ENCODE measurements at regions not wholly inside any gene's neighbourhood (a gene's known extent, or its start where the extent isn't known, plus 50 kb on each side); places are given as distances from the start of the nearest gene placed in this dataset.

- Histone ChIP-seq H3K9me3 (peaks cover 0 to 6% of the 10 kb centered on the region in 2 donors), H3K4me3 (no peak overlapping the region), H3K27ac (no peak overlapping the region), H3K27me3 (peaks cover 0 to 10% of the 10 kb centered on the region in 2 donors), H3K4me1 (no peaks in the 10 kb centered on the region), H3K36me3 (no peaks in the 10 kb centered on the region)
- ATAC-seq (no peak), DNase-seq (peak in 1 of 4 donors; percentile 31)
- intact Hi-C loops (cut with DNase I): no loop called here
- no peak for TF ChIP-seq CTCF (IDR thresholded peaks at IDR 0.05)
Measured at GRCh38 chr14:101181446-101182313, 278.2 kb upstream of the RTL1 start.

GRCh38 chr14:101182476-101182875 lies 279.0 kb upstream of the RTL1 start:
- no peak for ATAC-seq
- no peaks in the 10 kb centered on the region for H3K4me1 ChIP-seq
- no peak overlapping the region for H3K4me3 ChIP-seq
- peak in 1 of 4 donors; percentile 12 for DNase-seq
- no peak for TF ChIP-seq CTCF (IDR thresholded peaks at IDR 0.05)
- peaks cover 0 to 10% of the 10 kb centered on the region in 2 donors for H3K27me3 ChIP-seq
- H3K27ac ChIP-seq: no peak overlapping the region
- intact Hi-C loops (cut with DNase I): no loop called here
- H3K36me3 ChIP-seq: no peaks in the 10 kb centered on the region
- peaks cover 0 to 6% of the 10 kb centered on the region in 2 donors for H3K9me3 ChIP-seq

- Histone ChIP-seq H3K4me1 (no peaks in the 10 kb centered on the region), H3K36me3 (no peaks in the 10 kb centered on the region), H3K4me3 (no peak overlapping the region), H3K27me3 (peaks cover 0 to 10% of the 10 kb centered on the region in 2 donors), H3K27ac (no peak overlapping the region), H3K9me3 (peaks cover 0 to 6% of the 10 kb centered on the region in 2 donors)
- TF ChIP-seq CTCF (IDR thresholded peaks at IDR 0.05): no peak
- intact Hi-C loops (cut with DNase I): no loop called here
- ATAC-seq: peak; percentile 57
- DNase-seq: peak; percentile 31 to 73 (median 47)
Measured at GRCh38 chr14:101183376-101184103, 280.0 kb upstream of the RTL1 start.

- no peaks in the 10 kb centered on the region for H3K36me3 ChIP-seq
- H3K27me3 ChIP-seq: peaks cover 0 to 10% of the 10 kb centered on the region in 2 donors
- intact Hi-C loops (cut with DNase I): no loop called here
- no peak for TF ChIP-seq CTCF (IDR thresholded peaks at IDR 0.05)
- H3K4me3 ChIP-seq: no peak overlapping the region
- ATAC-seq: no peak
- H3K9me3 ChIP-seq: peaks cover 0 to 6% of the 10 kb centered on the region in 2 donors
- no peaks in the 10 kb centered on the region for H3K4me1 ChIP-seq
- H3K27ac ChIP-seq: no peak overlapping the region
- DNase-seq: peak in 1 of 4 donors; percentile 64
Measured at GRCh38 chr14:101184104-101184455, 280.6 kb upstream of the RTL1 start.

- no peak overlapping the region for H3K4me3 ChIP-seq
- no peaks in the 10 kb centered on the region for H3K4me1 ChIP-seq
- peaks cover 0 to 10% of the 10 kb centered on the region in 2 donors for H3K27me3 ChIP-seq
- DNase-seq (no peak), ATAC-seq (no peak)
- no peak overlapping the region for H3K27ac ChIP-seq
- TF ChIP-seq CTCF (IDR thresholded peaks at IDR 0.05): no peak
- H3K36me3 ChIP-seq: no peaks in the 10 kb centered on the region
- H3K9me3 ChIP-seq: peaks cover 0 to 6% of the 10 kb centered on the region in 2 donors
- intact Hi-C loops (cut with DNase I): no loop called here
Measured at GRCh38 chr14:101184572-101184971, 281.1 kb upstream of the RTL1 start.

Measured in left lung (tissue), 4 donors.